ENCODE measurements at regions not wholly inside any gene's neighbourhood (a gene's known extent, or its start where the extent isn't known, plus 50 kb on each side); places are given as distances from the start of the nearest gene placed in this dataset.
"Not testable (repeated sequence)": the region's sequence is repeated elsewhere in the genome, so short reads cannot be mapped to it uniquely, and the experiment has no call there.

GRCh38 chr21:28590676-28591075 lies 402.0 kb downstream of the LTN1 start:
- no peak for DNase-seq (ENCODE audit: low read depth in 2 of 2)

- no peak for DNase-seq (ENCODE audit: low read depth in 2 of 2)
Measured at GRCh38 chr21:28590026-28590425, 402.7 kb downstream of the LTN1 start.

- no peak for DNase-seq (ENCODE audit: low read depth in 2 of 2)
Measured at GRCh38 chr21:28588997-28589396, 403.7 kb downstream of the LTN1 start.

GRCh38 chr21:28587748-28588147 lies 404.9 kb downstream of the LTN1 start:
- no peak for DNase-seq (ENCODE audit: low read depth in 2 of 2)

GRCh38 chr21:28581976-28582375 lies 410.7 kb downstream of the LTN1 start:
- DNase-seq (ENCODE audit: low read depth in 2 of 2): no peak

- DNase-seq (ENCODE audit: low read depth in 2 of 2): not testable (repeated sequence)
Measured at GRCh38 chr21:28581311-28581731, 411.4 kb downstream of the LTN1 start.

- no peak for DNase-seq (ENCODE audit: low read depth in 2 of 2)
Measured at GRCh38 chr21:28580585-28580984, 412.1 kb downstream of the LTN1 start.

- no peak for DNase-seq (ENCODE audit: low read depth in 2 of 2)
Measured at GRCh38 chr21:28579986-28580550, 412.6 kb downstream of the LTN1 start.

- DNase-seq (ENCODE audit: low read depth in 2 of 2): no peak
Measured at GRCh38 chr21:28568692-28569091, 424.0 kb downstream of the LTN1 start.

GRCh38 chr21:28563933-28564332 lies 428.7 kb downstream of the LTN1 start:
- not testable (repeated sequence) for DNase-seq (ENCODE audit: low read depth in 2 of 2)

GRCh38 chr21:28561772-28562171 lies 430.9 kb downstream of the LTN1 start:
- DNase-seq (ENCODE audit: low read depth in 2 of 2): no peak

GRCh38 chr21:28554660-28555475 lies 437.8 kb downstream of the LTN1 start:
- no peak for DNase-seq (ENCODE audit: low read depth in 2 of 2)

- no peak for DNase-seq (ENCODE audit: low read depth in 2 of 2)
Measured at GRCh38 chr21:28550057-28550825, 442.4 kb downstream of the LTN1 start.

GRCh38 chr21:28548291-28548690 lies 444.4 kb downstream of the LTN1 start:
- DNase-seq (ENCODE audit: low read depth in 2 of 2): no peak

GRCh38 chr21:28547766-28548165 lies 444.9 kb downstream of the LTN1 start:
- DNase-seq (ENCODE audit: low read depth in 2 of 2): no peak

- no peak for DNase-seq (ENCODE audit: low read depth in 2 of 2)
Measured at GRCh38 chr21:28543975-28544374, 448.7 kb downstream of the LTN1 start.

- no peak for DNase-seq (ENCODE audit: low read depth in 2 of 2)
Measured at GRCh38 chr21:28541371-28542112, 451.1 kb downstream of the LTN1 start.

GRCh38 chr21:28540514-28540913 lies 452.2 kb downstream of the LTN1 start:
- DNase-seq (ENCODE audit: low read depth in 2 of 2): no peak

- DNase-seq (ENCODE audit: low read depth in 2 of 2): no peak
Measured at GRCh38 chr21:28539623-28539988, 453.1 kb downstream of the LTN1 start.

GRCh38 chr21:28538987-28539622 lies 453.6 kb downstream of the LTN1 start:
- no peak for DNase-seq (ENCODE audit: low read depth in 2 of 2)

- no peak for DNase-seq (ENCODE audit: low read depth in 2 of 2)
Measured at GRCh38 chr21:28537371-28538079, 455.2 kb downstream of the LTN1 start.

All from stimulated activated CD8-positive, alpha-beta memory T cell treated with anti-CD3 and anti-CD28 coated beads, Interleukin-7, amount 100 ng/mL, for 4 hours (primary cell).